Endothelial cell of umbilical vein (primary cell): ENCODE measurements at regions not wholly inside any gene's neighbourhood (a gene's known extent, or its start where the extent isn't known, plus 50 kb on each side); places are given as distances from the start of the nearest gene placed in this dataset.

Experiments used
- CTCF ChIP-seq, 2 donors: IDR thresholded peaks; 1 replicate in 1 of 2; 2 replicates in 1 of 2; pipeline ENCODE4 v1.5.1; 2011; ENCODE audit warnings: low read length in 2 of 2, mild to moderate bottlenecking in 2 of 2, moderate library complexity in 2 of 2, control low read depth in 1 of 2, inconsistent platforms in 1 of 2, low read depth in 1 of 2; ENCODE audit not compliant: insufficient read depth in 1 of 2; ENCODE audit errors: extremely low read depth in 1 of 2
- EZH2 ChIP-seq: IDR thresholded peaks from 2 replicates; pipeline ENCODE4 v1.6.1; 2012; ENCODE audit warnings: borderline replicate concordance, low read depth, mild to moderate bottlenecking, moderate library complexity, low read length, inconsistent platforms; ENCODE audit not compliant: severe bottlenecking
- FOS ChIP-seq: IDR thresholded peaks from 2 replicates; pipeline ENCODE4 v1.6.1; 2011; ENCODE audit warnings: mild to moderate bottlenecking, low read length, moderate library complexity, borderline replicate concordance; ENCODE audit not compliant: insufficient read depth
- JUN ChIP-seq: IDR thresholded peaks from 2 replicates; pipeline ENCODE4 v1.6.1; 2011; ENCODE audit warnings: borderline replicate concordance, low read depth; ENCODE audit not compliant: insufficient read length, insufficient read depth
- POLR2A ChIP-seq: IDR thresholded peaks from 2 replicates; pipeline ENCODE4 v1.6.1; 2012; ENCODE audit warnings: low read depth, mild to moderate bottlenecking, control low read depth, low read length
- POLR2AphosphoS5 ChIP-seq: IDR thresholded peaks from 2 replicates; pipeline ENCODE4 v1.6.1; 2012; ENCODE audit warnings: low read depth, mild to moderate bottlenecking, control low read depth, low read length, moderate library complexity; ENCODE audit not compliant: insufficient read depth

DNA sequence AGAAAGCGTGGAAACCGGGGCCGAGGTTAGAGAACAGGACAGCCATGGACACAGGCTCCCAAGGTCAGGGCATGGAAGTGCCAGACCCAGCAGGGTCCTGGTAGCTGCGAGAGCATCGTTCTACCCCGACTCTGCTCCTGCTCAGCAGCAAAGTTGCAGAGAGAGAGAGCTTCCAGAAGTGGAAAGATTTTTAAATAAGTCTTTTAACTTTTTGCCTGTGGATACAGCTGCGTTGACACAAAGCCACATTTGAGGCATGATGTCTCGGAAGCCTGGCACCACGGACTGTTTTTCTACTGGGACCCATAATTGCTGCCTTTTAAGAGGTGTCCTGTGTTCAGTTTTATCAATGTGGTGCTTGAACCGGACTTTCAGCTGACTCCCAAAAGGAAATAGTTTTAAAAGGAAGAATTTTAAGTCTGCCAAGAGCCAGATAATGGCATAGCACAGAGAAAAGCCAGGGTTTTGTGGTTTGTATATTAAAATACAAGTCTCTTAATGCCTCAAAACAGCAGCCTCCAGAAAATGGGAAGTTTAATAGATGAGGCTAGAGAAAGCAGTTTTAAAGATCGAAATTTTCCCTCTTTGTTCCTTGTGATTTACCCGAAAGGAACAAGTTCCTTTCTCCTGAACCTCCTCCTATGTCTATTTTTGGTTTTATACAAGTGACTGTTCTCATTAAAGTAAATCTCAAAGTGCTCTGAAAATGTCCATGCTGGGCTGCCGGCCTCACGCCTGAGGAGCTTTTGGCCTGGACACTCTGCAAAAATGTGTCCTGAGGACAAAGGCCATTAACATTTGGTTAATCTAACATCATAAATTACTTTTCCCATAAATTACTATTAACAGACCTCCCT is 91.5 kb downstream of the RIN2 start:
- TF ChIP-seq POLR2A (no peak), EZH2 (no peak), CTCF (IDR thresholded peaks at IDR 0.05; ENCODE audit: extremely low read depth in 1 of 2, insufficient read depth in 1 of 2, low read depth in 1 of 2, low read length in 2 of 2) (no peak), FOS (no peak), POLR2AphosphoS5 (no peak), JUN (no peak)
